A549 (cell line): ENCODE measurements at regions not wholly inside any gene's neighbourhood (a gene's known extent, or its start where the extent isn't known, plus 50 kb on each side); places are given as distances from the start of the nearest gene placed in this dataset.

ENCODE experiments used
- ATAC-seq, 2 experiments: fragments of 200-7000 bp in 1 of 2; fragments of >200 bp in 1 of 2; cut with Nextera tagmentation in 1 of 2; cut with Tn5 transposase in 1 of 2; 3 replicates each; pipeline versions ENCODE4 v1.8.0 to v1.9.1; 2018 to 2020; ENCODE audit warnings: mild to moderate bottlenecking in 1 of 2, moderate library complexity in 1 of 2
- CTCF ChIA-PET: fragments of 300-600 bp; sonication (Branson Sonifier 250); formaldehyde crosslinking; extraction: SDS; loops from one replicate; lab custom pipeline; 2021; ENCODE audit warnings: antibody characterized with exemption, inconsistent platforms; lab: Yijun Ruan, JAX
- POLR2A ChIA-PET: fragments of 350-600 bp; formaldehyde crosslinking; extraction: SDS; loops from one replicate; lab custom pipeline; 2021; ENCODE audit warnings: antibody characterized with exemption, inconsistent platforms; lab: Yijun Ruan, JAX
- DNase-seq, 2 experiments: peaks; one replicate each; pipeline versions ENCODE4 v3.0.0 to v3.0.0-alpha.2; 2011 to 2016; ENCODE audit warnings: low read depth in 1 of 2, low spot score in 1 of 2
- FAIRE-seq: peaks from 2 replicates; lab custom pipeline; 2011; peaks lifted over from hg19 to GRCh38; lab: Jason Lieb, UNC
- H3K27ac ChIP-seq, 2 experiments: fragments of >200 bp; sonication (Bioruptor Twin); formaldehyde crosslinking; 3 replicates each; pipeline ENCODE4 v1.5.1; 2016 to 2017
- H3K4me1 ChIP-seq: fragments of >200 bp; sonication (Bioruptor Twin); formaldehyde crosslinking; 3 replicates; pipeline ENCODE4 v1.6.1; 2016
- H3K4me2 ChIP-seq: fragments of >200 bp; sonication (Bioruptor Twin); formaldehyde crosslinking; 3 replicates; pipeline ENCODE4 v1.6.1; 2016
- H3K4me3 ChIP-seq: fragments of >200 bp; sonication (Bioruptor Twin); formaldehyde crosslinking; 3 replicates; pipeline ENCODE4 v1.5.1; 2016
- H3K9me3 ChIP-seq: fragments of >200 bp; sonication (Bioruptor Twin); formaldehyde crosslinking; 3 replicates; pipeline ENCODE4 v1.6.1; 2016
- BHLHE40 ChIP-seq: IDR thresholded peaks from 2 replicates; pipeline ENCODE4 v1.6.1; 2012; ENCODE audit warnings: low read depth, low read length, inconsistent platforms
- CHD4 ChIP-seq: fragments of 200-600 bp; sonication (generic); IDR thresholded peaks from 2 replicates; pipeline ENCODE4 v1.6.1; 2016; ENCODE audit warnings: antibody characterized with exemption, mild to moderate bottlenecking, borderline replicate concordance
- EHMT2 ChIP-seq: fragments of 200-600 bp; sonication (generic); IDR thresholded peaks from 2 replicates; pipeline ENCODE4 v1.6.1; 2016; ENCODE audit warnings: antibody characterized with exemption, low read depth, mild to moderate bottlenecking, moderate library complexity
- ESRRA ChIP-seq: fragments of 150-350 bp; IDR thresholded peaks from 2 replicates; pipeline ENCODE4 v1.6.1; 2014; ENCODE audit warnings: mild to moderate bottlenecking, low read length, borderline replicate concordance
- FOSB ChIP-seq: fragments of 250-450 bp; sonication (Bioruptor Pico); IDR thresholded peaks from 2 replicates; pipeline ENCODE4 v1.5.0; 2020; ENCODE audit warnings: mild to moderate bottlenecking, moderate library complexity
- FOXS1 ChIP-seq: fragments of 250-450 bp; sonication (Bioruptor Pico); IDR thresholded peaks from 2 replicates; pipeline ENCODE4 v1.5.0; 2020; ENCODE audit warnings: mild to moderate bottlenecking, moderate library complexity
- GATA3 ChIP-seq: IDR thresholded peaks from 2 replicates; pipeline ENCODE4 v1.6.1; 2012; ENCODE audit warnings: borderline replicate concordance
- HDAC2 ChIP-seq: fragments of 200-600 bp; sonication (generic); IDR thresholded peaks from 2 replicates; pipeline ENCODE4 v1.6.1; 2016
- HOXA7 ChIP-seq: fragments of 250-450 bp; sonication (Bioruptor Pico); IDR thresholded peaks from 2 replicates; pipeline ENCODE4 v1.5.0; 2020; ENCODE audit warnings: mild to moderate bottlenecking, moderate library complexity
- HOXB13 ChIP-seq: fragments of 250-450 bp; sonication (Bioruptor Pico); IDR thresholded peaks from 2 replicates; pipeline ENCODE4 v1.5.0; 2020; ENCODE audit warnings: low read depth, mild to moderate bottlenecking, moderate library complexity
- MAFK ChIP-seq: fragments of 450-650 bp; IDR thresholded peaks from 2 replicates; pipeline ENCODE4 v1.6.1; 2014; ENCODE audit not compliant: partially characterized antibody
- MYC ChIP-seq: IDR thresholded peaks from 2 replicates; pipeline ENCODE4 v1.6.1; 2012; ENCODE audit warnings: mild to moderate bottlenecking, inconsistent platforms, low read length, improper control_type of control experiment, borderline replicate concordance
- RARB ChIP-seq: fragments of 250-450 bp; sonication (Bioruptor Pico); IDR thresholded peaks from 2 replicates; pipeline ENCODE4 v1.8.0; 2021; ENCODE audit warnings: mild to moderate bottlenecking, moderate library complexity
- RCOR1 ChIP-seq: fragments of 150-350 bp; IDR thresholded peaks from 2 replicates; pipeline ENCODE4 v1.6.1; 2014; ENCODE audit warnings: antibody characterized with exemption, low read length, low read depth
- RNF2 ChIP-seq: fragments of 200-600 bp; sonication (generic); IDR thresholded peaks from 2 replicates; pipeline ENCODE4 v1.6.1; 2016; ENCODE audit warnings: low read depth, mild to moderate bottlenecking, antibody characterized with exemption, moderate library complexity, borderline replicate concordance
- TP53 ChIP-seq: fragments of 250-450 bp; sonication (Bioruptor Pico); IDR thresholded peaks from 2 replicates; pipeline ENCODE4 v1.5.0; 2021; ENCODE audit warnings: mild to moderate bottlenecking, moderate library complexity
- ZNF302 ChIP-seq: fragments of 250-450 bp; sonication (Bioruptor Pico); IDR thresholded peaks from 2 replicates; pipeline ENCODE4 v1.9.0; 2021; ENCODE audit warnings: inconsistent platforms, mild to moderate bottlenecking, moderate library complexity
- WGBS: methylation state at CpG from one replicate; pipeline ENCODE4 v1.1.6; 2017; ENCODE audit errors: missing lambda C conversion rate; 5-methylcytosine and 5-hydroxymethylcytosine counted together
- TF ChIP-seq, protein P1 (sequence below): IDR thresholded peaks from 2 replicates; pipeline ENCODE4 v1.6.1; 2012
- TF ChIP-seq, protein P2 (sequence below): fragments of 250-450 bp; sonication (Bioruptor Pico); IDR thresholded peaks from 2 replicates; pipeline ENCODE4 v1.5.0; 2020; ENCODE audit warnings: low read depth, mild to moderate bottlenecking, moderate library complexity
- TF ChIP-seq, protein P3 (sequence below): fragments of 150-350 bp; IDR thresholded peaks from 2 replicates; pipeline ENCODE4 v1.6.1; 2014; ENCODE audit warnings: low read depth, mild to moderate bottlenecking, low read length
- TF ChIP-seq, protein P4 (sequence below): fragments of >200 bp; sonication (Bioruptor Twin); formaldehyde crosslinking; IDR thresholded peaks from 3 replicates; pipeline ENCODE4 v1.5.1; 2016
- TF ChIP-seq, protein P5 (sequence below): fragments of 250-450 bp; sonication (Bioruptor Pico); IDR thresholded peaks from 2 replicates; pipeline ENCODE4 v1.5.0; 2021; ENCODE audit warnings: mild to moderate bottlenecking, moderate library complexity, borderline replicate concordance
- TF ChIP-seq, protein P6 (sequence below): IDR thresholded peaks from 2 replicates; pipeline ENCODE4 v1.6.1; 2012; ENCODE audit warnings: low read depth, borderline replicate concordance

DNA sequence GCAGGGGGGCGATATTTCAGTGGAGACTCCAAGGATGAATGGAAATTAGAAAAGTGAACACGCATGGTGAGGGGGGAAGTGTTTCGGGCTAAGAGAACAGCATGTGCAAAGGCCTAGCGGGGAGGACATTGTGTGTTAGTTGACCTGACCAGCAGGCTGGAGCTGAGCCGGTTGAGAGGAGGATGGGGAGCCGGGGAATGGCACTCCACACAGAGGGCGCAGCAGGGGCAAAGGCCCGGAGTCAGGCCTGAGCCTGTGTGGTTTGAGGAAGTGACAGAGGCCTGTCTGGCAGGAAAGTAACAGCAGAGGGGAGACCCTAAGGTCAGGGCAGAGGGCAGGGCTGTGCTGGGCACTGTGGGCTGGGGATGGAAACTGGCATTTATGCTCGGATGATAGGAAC lies 83.2 kb upstream of the ZNF479 start:
- no peak overlapping the region for H3K4me3 ChIP-seq
- CTCF ChIA-PET: no interaction called here
- H3K4me2 ChIP-seq: no peak overlapping the region
- H3K27ac ChIP-seq: no peak overlapping the region
- TF ChIP-seq FOSB (CRISPR knock-in tag) (no peak), GATA3 (no peak), ESRRA (no peak), MYC (no peak), MAFK (no peak), TP53 (no peak), HOXB13 (CRISPR knock-in tag) (no peak)
- TF ChIP-seq, protein P1, sequence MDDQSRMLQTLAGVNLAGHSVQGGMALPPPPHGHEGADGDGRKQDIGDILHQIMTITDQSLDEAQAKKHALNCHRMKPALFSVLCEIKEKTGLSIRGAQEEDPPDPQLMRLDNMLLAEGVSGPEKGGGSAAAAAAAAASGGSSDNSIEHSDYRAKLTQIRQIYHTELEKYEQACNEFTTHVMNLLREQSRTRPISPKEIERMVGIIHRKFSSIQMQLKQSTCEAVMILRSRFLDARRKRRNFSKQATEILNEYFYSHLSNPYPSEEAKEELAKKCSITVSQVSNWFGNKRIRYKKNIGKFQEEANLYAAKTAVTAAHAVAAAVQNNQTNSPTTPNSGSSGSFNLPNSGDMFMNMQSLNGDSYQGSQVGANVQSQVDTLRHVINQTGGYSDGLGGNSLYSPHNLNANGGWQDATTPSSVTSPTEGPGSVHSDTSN: no peak
- TF ChIP-seq, protein P2, sequence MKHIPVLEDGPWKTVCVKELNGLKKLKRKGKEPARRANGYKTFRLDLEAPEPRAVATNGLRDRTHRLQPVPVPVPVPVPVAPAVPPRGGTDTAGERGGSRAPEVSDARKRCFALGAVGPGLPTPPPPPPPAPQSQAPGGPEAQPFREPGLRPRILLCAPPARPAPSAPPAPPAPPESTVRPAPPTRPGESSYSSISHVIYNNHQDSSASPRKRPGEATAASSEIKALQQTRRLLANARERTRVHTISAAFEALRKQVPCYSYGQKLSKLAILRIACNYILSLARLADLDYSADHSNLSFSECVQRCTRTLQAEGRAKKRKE: no peak
- TF ChIP-seq, protein P3, sequence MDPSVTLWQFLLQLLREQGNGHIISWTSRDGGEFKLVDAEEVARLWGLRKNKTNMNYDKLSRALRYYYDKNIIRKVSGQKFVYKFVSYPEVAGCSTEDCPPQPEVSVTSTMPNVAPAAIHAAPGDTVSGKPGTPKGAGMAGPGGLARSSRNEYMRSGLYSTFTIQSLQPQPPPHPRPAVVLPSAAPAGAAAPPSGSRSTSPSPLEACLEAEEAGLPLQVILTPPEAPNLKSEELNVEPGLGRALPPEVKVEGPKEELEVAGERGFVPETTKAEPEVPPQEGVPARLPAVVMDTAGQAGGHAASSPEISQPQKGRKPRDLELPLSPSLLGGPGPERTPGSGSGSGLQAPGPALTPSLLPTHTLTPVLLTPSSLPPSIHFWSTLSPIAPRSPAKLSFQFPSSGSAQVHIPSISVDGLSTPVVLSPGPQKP: no peak
- TF ChIP-seq, protein P4, sequence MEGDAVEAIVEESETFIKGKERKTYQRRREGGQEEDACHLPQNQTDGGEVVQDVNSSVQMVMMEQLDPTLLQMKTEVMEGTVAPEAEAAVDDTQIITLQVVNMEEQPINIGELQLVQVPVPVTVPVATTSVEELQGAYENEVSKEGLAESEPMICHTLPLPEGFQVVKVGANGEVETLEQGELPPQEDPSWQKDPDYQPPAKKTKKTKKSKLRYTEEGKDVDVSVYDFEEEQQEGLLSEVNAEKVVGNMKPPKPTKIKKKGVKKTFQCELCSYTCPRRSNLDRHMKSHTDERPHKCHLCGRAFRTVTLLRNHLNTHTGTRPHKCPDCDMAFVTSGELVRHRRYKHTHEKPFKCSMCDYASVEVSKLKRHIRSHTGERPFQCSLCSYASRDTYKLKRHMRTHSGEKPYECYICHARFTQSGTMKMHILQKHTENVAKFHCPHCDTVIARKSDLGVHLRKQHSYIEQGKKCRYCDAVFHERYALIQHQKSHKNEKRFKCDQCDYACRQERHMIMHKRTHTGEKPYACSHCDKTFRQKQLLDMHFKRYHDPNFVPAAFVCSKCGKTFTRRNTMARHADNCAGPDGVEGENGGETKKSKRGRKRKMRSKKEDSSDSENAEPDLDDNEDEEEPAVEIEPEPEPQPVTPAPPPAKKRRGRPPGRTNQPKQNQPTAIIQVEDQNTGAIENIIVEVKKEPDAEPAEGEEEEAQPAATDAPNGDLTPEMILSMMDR: no peak
- no peaks in the 10 kb centered on the region for H3K4me1 ChIP-seq
- no peak for FAIRE-seq
- WGBS: 7% methylated on average over 9 of the region's 9 CpGs
- no peak for DNase-seq
- POLR2A ChIA-PET: interaction anchor here (0.7 kb wide), 1 partner anchor 17 kb away, joined by 10 read pairs; no protein-coding TSS in a partner anchor
- no peak for ATAC-seq
- H3K9me3 ChIP-seq: peaks cover 5% of the 10 kb centered on the region; the same call in 2 of the 3 replicates

DNA sequence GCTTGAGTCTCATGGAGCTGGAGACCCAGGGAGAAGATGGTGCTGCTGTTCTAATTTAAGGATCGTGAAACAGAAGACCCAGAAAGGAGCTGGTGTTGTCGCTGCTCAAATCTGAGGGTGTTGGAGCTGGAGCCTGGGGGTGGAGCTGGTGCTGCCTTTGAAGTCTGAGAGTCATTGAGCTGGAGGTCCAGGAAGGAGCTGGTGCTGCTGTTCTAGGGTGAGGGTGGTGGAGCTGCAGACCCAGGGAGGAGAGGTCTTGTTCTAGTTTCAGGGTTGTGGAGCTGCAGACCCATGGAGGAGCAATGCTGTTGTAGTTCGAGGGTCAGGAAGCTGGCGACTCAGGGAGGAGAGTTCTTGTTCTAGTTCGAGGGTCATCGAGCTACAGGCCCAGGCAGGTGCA lies 84.1 kb upstream of the ZNF479 start:
- POLR2A ChIA-PET: no interaction called here
- CTCF ChIA-PET: no interaction called here
- WGBS: 6% methylated on average over 6 of the region's 6 CpGs
- H3K4me1 ChIP-seq: no peaks in the 10 kb centered on the region
- H3K27ac ChIP-seq: no peak overlapping the region
- ATAC-seq (no peak), FAIRE-seq (no peak), DNase-seq (no peak)
- TF ChIP-seq CHD4: no peak
- TF ChIP-seq, protein P5, sequence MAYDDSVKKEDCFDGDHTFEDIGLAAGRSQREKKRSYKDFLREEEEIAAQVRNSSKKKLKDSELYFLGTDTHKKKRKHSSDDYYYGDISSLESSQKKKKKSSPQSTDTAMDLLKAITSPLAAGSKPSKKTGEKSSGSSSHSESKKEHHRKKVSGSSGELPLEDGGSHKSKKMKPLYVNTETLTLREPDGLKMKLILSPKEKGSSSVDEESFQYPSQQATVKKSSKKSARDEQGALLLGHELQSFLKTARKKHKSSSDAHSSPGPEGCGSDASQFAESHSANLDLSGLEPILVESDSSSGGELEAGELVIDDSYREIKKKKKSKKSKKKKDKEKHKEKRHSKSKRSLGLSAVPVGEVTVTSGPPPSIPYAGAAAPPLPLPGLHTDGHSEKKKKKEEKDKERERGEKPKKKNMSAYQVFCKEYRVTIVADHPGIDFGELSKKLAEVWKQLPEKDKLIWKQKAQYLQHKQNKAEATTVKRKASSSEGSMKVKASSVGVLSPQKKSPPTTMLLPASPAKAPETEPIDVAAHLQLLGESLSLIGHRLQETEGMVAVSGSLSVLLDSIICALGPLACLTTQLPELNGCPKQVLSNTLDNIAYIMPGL (CRISPR knock-in tag): no peak
- no peak for TF ChIP-seq HDAC2
- TF ChIP-seq HOXA7 (CRISPR knock-in tag): no peak
- TF ChIP-seq BHLHE40: no peak
- TF ChIP-seq, protein P1: no peak
- TF ChIP-seq ZNF302 (CRISPR knock-in tag): no peak
- TF ChIP-seq EHMT2: no peak
- no peak for TF ChIP-seq RCOR1
- TF ChIP-seq, protein P6, sequence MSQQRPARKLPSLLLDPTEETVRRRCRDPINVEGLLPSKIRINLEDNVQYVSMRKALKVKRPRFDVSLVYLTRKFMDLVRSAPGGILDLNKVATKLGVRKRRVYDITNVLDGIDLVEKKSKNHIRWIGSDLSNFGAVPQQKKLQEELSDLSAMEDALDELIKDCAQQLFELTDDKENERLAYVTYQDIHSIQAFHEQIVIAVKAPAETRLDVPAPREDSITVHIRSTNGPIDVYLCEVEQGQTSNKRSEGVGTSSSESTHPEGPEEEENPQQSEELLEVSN: no peak
- TF ChIP-seq FOXS1 (CRISPR knock-in tag): no peak
- TF ChIP-seq RNF2: no peak
- no peak for TF ChIP-seq RARB (CRISPR knock-in tag)
- peaks cover 5% of the 10 kb centered on the region; the same call in 2 of the 3 replicates for H3K9me3 ChIP-seq
- H3K4me3 ChIP-seq: no peak overlapping the region
- H3K4me2 ChIP-seq: no peak overlapping the region
